ENCODE measurements at regions not wholly inside any gene's neighbourhood (a gene's known extent, or its start where the extent isn't known, plus 50 kb on each side); places are given as distances from the start of the nearest gene placed in this dataset.

DNA sequence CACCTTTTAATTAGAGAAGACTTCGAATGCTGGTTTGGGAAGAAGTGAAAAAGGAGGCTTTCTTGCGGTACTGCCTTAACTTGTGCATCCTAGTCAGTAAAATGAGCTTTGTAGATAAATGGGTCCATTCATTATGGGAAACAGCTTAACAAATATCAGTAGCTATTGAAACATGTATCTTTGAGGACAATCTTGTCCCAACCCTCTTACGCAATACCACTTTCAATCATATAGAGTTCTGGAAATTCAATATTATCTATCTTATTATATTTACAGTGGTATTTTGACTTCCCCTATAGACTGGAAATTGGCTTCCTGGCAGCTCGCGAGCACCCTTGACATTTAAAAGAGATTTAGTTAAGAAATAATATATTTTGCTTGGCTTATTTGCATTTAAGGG lies 565.8 kb upstream of the NUDT12 start:
- TF ChIP-seq, protein P1, sequence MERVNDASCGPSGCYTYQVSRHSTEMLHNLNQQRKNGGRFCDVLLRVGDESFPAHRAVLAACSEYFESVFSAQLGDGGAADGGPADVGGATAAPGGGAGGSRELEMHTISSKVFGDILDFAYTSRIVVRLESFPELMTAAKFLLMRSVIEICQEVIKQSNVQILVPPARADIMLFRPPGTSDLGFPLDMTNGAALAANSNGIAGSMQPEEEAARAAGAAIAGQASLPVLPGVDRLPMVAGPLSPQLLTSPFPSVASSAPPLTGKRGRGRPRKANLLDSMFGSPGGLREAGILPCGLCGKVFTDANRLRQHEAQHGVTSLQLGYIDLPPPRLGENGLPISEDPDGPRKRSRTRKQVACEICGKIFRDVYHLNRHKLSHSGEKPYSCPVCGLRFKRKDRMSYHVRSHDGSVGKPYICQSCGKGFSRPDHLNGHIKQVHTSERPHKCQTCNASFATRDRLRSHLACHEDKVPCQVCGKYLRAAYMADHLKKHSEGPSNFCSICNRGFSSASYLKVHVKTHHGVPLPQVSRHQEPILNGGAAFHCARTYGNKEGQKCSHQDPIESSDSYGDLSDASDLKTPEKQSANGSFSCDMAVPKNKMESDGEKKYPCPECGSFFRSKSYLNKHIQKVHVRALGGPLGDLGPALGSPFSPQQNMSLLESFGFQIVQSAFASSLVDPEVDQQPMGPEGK (CRISPR knock-in tag; IDR thresholded peaks at IDR 0.05; ENCODE audit: borderline replicate concordance) = no peak
- no peak for TF ChIP-seq ZFP30 (CRISPR knock-in tag; IDR thresholded peaks at IDR 0.05)
- no peak for TF ChIP-seq SNAI2 (CRISPR knock-in tag; IDR thresholded peaks at IDR 0.05)
- TF ChIP-seq, protein P2, sequence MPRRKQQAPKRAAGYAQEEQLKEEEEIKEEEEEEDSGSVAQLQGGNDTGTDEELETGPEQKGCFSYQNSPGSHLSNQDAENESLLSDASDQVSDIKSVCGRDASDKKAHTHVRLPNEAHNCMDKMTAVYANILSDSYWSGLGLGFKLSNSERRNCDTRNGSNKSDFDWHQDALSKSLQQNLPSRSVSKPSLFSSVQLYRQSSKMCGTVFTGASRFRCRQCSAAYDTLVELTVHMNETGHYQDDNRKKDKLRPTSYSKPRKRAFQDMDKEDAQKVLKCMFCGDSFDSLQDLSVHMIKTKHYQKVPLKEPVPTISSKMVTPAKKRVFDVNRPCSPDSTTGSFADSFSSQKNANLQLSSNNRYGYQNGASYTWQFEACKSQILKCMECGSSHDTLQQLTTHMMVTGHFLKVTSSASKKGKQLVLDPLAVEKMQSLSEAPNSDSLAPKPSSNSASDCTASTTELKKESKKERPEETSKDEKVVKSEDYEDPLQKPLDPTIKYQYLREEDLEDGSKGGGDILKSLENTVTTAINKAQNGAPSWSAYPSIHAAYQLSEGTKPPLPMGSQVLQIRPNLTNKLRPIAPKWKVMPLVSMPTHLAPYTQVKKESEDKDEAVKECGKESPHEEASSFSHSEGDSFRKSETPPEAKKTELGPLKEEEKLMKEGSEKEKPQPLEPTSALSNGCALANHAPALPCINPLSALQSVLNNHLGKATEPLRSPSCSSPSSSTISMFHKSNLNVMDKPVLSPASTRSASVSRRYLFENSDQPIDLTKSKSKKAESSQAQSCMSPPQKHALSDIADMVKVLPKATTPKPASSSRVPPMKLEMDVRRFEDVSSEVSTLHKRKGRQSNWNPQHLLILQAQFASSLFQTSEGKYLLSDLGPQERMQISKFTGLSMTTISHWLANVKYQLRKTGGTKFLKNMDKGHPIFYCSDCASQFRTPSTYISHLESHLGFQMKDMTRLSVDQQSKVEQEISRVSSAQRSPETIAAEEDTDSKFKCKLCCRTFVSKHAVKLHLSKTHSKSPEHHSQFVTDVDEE (CRISPR knock-in tag; IDR thresholded peaks at IDR 0.05) = no peak
- TF ChIP-seq ZC3H10 (CRISPR knock-in tag; IDR thresholded peaks at IDR 0.05) = no peak
- no peak for TF ChIP-seq ZFP3 (CRISPR knock-in tag; IDR thresholded peaks at IDR 0.05)
- no peak for TF ChIP-seq ZNF8 (CRISPR knock-in tag; IDR thresholded peaks at IDR 0.05)
